ENCODE measurements at regions not wholly inside any gene's neighbourhood (a gene's known extent, or its start where the extent isn't known, plus 50 kb on each side); places are given as distances from the start of the nearest gene placed in this dataset.

GRCh38 chr3:154969366-154969765, 110.8 kb upstream of the MME start:
- TF ChIP-seq CTCF (IDR thresholded peaks at IDR 0.05) (no peak), POLR2A (IDR thresholded peaks at IDR 0.05) (no peak), POLR2AphosphoS5 (IDR thresholded peaks at IDR 0.05) (no peak), EP300 (IDR thresholded peaks at IDR 0.05) (no peak)

Measured in upper lobe of left lung (tissue), 4 donors.